ENCODE measurements at regions not wholly inside any gene's neighbourhood (a gene's known extent, or its start where the extent isn't known, plus 50 kb on each side); places are given as distances from the start of the nearest gene placed in this dataset.

DNA sequence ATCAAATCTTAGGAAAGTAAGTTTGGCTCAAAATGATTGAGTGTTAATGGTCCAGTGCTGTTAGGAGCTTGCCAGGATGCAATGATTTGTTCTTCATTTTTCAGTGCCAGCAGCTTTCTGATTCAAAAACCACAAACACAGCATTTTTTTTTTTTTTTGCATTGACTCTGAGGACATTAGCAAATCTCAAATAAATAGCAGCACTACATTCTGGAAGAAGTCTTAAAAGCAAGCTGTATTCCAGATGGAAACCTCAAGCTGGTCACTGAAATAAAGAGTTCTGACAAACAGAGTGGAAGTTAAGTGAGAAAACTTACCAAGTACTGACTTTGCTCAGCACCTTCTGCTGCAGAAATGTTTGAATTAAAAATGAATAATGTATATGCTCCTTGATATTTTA is 1653.1 kb upstream of the CDH9 start:
- H3K9ac ChIP-seq (ENCODE audit: low read depth, low read length), result no peak overlapping the region
- no peaks in the 10 kb centered on the region for H3K4me1 ChIP-seq (ENCODE audit: insufficient read depth, low read length)
- H3K36me3 ChIP-seq (ENCODE audit: insufficient read depth, low read length), result no peaks in the 10 kb centered on the region
- no peak overlapping the region for H3K4me2 ChIP-seq (ENCODE audit: insufficient read depth, low read length)
- H3K4me3 ChIP-seq (ENCODE audit: low read depth in 1 of 2, low read length in 2 of 2), result no peak overlapping the region
- DNase-seq (no peak), ATAC-seq (ENCODE audit: insufficient read depth, low read depth) (no peak)
- no peaks in the 10 kb centered on the region for H3K79me2 ChIP-seq (ENCODE audit: insufficient read depth, low read length)
- no peaks in the 10 kb centered on the region for H3K9me3 ChIP-seq (ENCODE audit: insufficient read depth, low read length, severe bottlenecking)
- H4K20me1 ChIP-seq (ENCODE audit: insufficient read depth, low read length), result no peaks in the 10 kb centered on the region
- H2AFZ ChIP-seq (ENCODE audit: low read depth, low read length), result no peak overlapping the region
- no peaks in the 10 kb centered on the region for H3K27me3 ChIP-seq (ENCODE audit: insufficient read depth, low read length, poor library complexity)
- no peak overlapping the region for H3K27ac ChIP-seq (ENCODE audit: low read length)
- TF ChIP-seq, protein P1, sequence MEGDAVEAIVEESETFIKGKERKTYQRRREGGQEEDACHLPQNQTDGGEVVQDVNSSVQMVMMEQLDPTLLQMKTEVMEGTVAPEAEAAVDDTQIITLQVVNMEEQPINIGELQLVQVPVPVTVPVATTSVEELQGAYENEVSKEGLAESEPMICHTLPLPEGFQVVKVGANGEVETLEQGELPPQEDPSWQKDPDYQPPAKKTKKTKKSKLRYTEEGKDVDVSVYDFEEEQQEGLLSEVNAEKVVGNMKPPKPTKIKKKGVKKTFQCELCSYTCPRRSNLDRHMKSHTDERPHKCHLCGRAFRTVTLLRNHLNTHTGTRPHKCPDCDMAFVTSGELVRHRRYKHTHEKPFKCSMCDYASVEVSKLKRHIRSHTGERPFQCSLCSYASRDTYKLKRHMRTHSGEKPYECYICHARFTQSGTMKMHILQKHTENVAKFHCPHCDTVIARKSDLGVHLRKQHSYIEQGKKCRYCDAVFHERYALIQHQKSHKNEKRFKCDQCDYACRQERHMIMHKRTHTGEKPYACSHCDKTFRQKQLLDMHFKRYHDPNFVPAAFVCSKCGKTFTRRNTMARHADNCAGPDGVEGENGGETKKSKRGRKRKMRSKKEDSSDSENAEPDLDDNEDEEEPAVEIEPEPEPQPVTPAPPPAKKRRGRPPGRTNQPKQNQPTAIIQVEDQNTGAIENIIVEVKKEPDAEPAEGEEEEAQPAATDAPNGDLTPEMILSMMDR (IDR thresholded peaks at IDR 0.05; ENCODE audit: borderline replicate concordance, extremely low read depth, low read length, poor library complexity, severe bottlenecking), result no peak
- no peak for TF ChIP-seq EZH2 (IDR thresholded peaks at IDR 0.05; ENCODE audit: borderline replicate concordance, low read depth, low read length, severe bottlenecking)

DNA sequence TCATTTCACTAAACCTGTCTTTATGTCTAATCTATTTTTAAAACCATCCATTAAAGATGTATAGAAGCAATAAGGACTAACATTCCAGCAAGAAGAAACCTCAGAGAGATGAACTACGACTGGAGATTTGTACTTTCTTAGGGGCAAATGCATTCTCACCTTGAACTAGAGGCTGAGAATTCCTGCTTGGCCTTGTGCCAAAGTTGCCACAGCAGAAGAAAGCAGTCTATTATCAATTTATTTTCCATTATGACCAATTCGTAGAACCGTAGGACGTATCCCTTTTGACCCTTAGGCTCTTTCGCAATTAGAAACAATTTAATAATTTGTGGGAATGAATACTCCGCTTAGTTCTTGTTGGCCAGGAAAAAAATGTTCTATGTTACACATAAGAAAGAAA is 1647.4 kb upstream of the CDH9 start:
- H3K9me3 ChIP-seq (ENCODE audit: insufficient read depth, low read length, severe bottlenecking), result no peaks in the 10 kb centered on the region

DNA sequence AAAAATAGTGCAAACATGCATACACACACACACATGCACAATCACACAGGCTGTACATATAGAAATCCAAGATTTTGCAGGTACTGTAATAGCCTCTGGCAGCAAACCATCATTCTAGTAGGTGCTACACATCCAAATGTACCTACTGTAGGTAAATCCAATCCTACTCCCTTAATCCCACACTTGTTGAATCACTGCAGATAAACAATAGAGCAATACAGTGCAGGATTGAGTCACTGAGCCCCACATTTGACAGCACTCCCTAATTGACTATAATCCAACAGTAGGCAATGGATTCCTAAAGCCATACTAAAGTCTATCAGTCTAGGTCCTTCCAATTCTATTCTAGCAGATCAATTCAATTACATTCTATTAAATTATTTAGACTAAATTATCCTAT is 1640.5 kb upstream of the CDH9 start:
- Histone ChIP-seq H3K36me3 (ENCODE audit: insufficient read depth, low read length) (no peaks in the 10 kb centered on the region), H3K9me3 (ENCODE audit: insufficient read depth, low read length, severe bottlenecking) (no peaks in the 10 kb centered on the region), H3K27ac (ENCODE audit: low read length) (no peak overlapping the region), H3K79me2 (ENCODE audit: insufficient read depth, low read length) (no peaks in the 10 kb centered on the region), H3K27me3 (ENCODE audit: insufficient read depth, low read length, poor library complexity) (no peaks in the 10 kb centered on the region), H3K4me3 (ENCODE audit: low read depth in 1 of 2, low read length in 2 of 2) (no peak overlapping the region), H2AFZ (ENCODE audit: low read depth, low read length) (no peak overlapping the region), H3K4me2 (ENCODE audit: insufficient read depth, low read length) (no peak overlapping the region), H3K4me1 (ENCODE audit: insufficient read depth, low read length) (no peaks in the 10 kb centered on the region), H3K9ac (ENCODE audit: low read depth, low read length) (no peak overlapping the region), H4K20me1 (ENCODE audit: insufficient read depth, low read length) (no peaks in the 10 kb centered on the region)
- no peak for ATAC-seq (ENCODE audit: insufficient read depth, low read depth)
- TF ChIP-seq EZH2 (IDR thresholded peaks at IDR 0.05; ENCODE audit: borderline replicate concordance, low read depth, low read length, severe bottlenecking), result no peak
- TF ChIP-seq, protein P1 (IDR thresholded peaks at IDR 0.05; ENCODE audit: borderline replicate concordance, extremely low read depth, low read length, poor library complexity, severe bottlenecking), result no peak
- no peak for DNase-seq

More for the DNA sequence above, 1647.4 kb upstream of the CDH9 start:
- H3K27ac ChIP-seq (ENCODE audit: low read length), result no peak overlapping the region
- ATAC-seq (ENCODE audit: insufficient read depth, low read depth) (no peak), DNase-seq (no peak)
- H3K79me2 ChIP-seq (ENCODE audit: insufficient read depth, low read length), result no peaks in the 10 kb centered on the region
- H3K36me3 ChIP-seq (ENCODE audit: insufficient read depth, low read length), result no peaks in the 10 kb centered on the region
- no peaks in the 10 kb centered on the region for H4K20me1 ChIP-seq (ENCODE audit: insufficient read depth, low read length)
- H3K4me3 ChIP-seq (ENCODE audit: low read depth in 1 of 2, low read length in 2 of 2), result no peak overlapping the region
- H3K4me2 ChIP-seq (ENCODE audit: insufficient read depth, low read length), result no peak overlapping the region
- H3K9ac ChIP-seq (ENCODE audit: low read depth, low read length), result no peak overlapping the region
- no peaks in the 10 kb centered on the region for H3K27me3 ChIP-seq (ENCODE audit: insufficient read depth, low read length, poor library complexity)
- no peaks in the 10 kb centered on the region for H3K4me1 ChIP-seq (ENCODE audit: insufficient read depth, low read length)
- H2AFZ ChIP-seq (ENCODE audit: low read depth, low read length), result no peak overlapping the region
- TF ChIP-seq, protein P1 (IDR thresholded peaks at IDR 0.05; ENCODE audit: borderline replicate concordance, extremely low read depth, low read length, poor library complexity, severe bottlenecking), result no peak

DNA sequence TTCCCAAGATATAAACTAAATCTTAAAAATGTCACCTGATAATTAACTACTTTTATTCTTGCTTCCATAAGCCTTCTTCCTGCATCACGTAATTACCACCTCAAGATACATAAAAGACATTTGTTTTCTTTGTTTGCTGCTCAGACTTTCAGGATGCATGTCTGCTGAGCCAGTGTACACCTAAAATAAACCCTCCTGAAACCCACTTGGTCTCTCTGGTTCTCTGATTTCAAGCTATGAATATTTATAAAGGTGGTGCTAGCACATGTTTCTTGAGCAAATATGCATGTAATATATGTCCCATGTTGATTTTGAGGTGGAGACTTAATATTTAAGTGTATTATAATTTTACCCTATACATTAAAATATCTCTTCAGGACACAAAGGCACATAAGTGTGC is 1627.7 kb upstream of the CDH9 start:
- TF ChIP-seq EZH2 (IDR thresholded peaks at IDR 0.05; ENCODE audit: borderline replicate concordance, low read depth, low read length, severe bottlenecking), result no peak
- TF ChIP-seq, protein P1 (IDR thresholded peaks at IDR 0.05; ENCODE audit: borderline replicate concordance, extremely low read depth, low read length, poor library complexity, severe bottlenecking), result no peak
- ATAC-seq (ENCODE audit: insufficient read depth, low read depth) (no peak), DNase-seq (no peak)
- H3K36me3 ChIP-seq (ENCODE audit: insufficient read depth, low read length), result no peaks in the 10 kb centered on the region
- no peaks in the 10 kb centered on the region for H3K27me3 ChIP-seq (ENCODE audit: insufficient read depth, low read length, poor library complexity)
- no peak overlapping the region for H2AFZ ChIP-seq (ENCODE audit: low read depth, low read length)
- H3K79me2 ChIP-seq (ENCODE audit: insufficient read depth, low read length), result no peaks in the 10 kb centered on the region
- H3K9ac ChIP-seq (ENCODE audit: low read depth, low read length), result no peak overlapping the region
- H3K4me3 ChIP-seq (ENCODE audit: low read depth in 1 of 2, low read length in 2 of 2), result no peak overlapping the region
- H3K4me1 ChIP-seq (ENCODE audit: insufficient read depth, low read length), result no peaks in the 10 kb centered on the region
- peaks cover 5% of the 10 kb centered on the region for H3K9me3 ChIP-seq (ENCODE audit: insufficient read depth, low read length, severe bottlenecking)
- no peak overlapping the region for H3K4me2 ChIP-seq (ENCODE audit: insufficient read depth, low read length)
- no peaks in the 10 kb centered on the region for H4K20me1 ChIP-seq (ENCODE audit: insufficient read depth, low read length)
- H3K27ac ChIP-seq (ENCODE audit: low read length), result no peak overlapping the region

All from DND-41 (cell line).